ENCODE measurements at regions not wholly inside any gene's neighbourhood (a gene's known extent, or its start where the extent isn't known, plus 50 kb on each side); places are given as distances from the start of the nearest gene placed in this dataset.

- TF ChIP-seq CTCF (IDR thresholded peaks at IDR 0.05; ENCODE audit: low read length) (no peak), EZH2 (IDR thresholded peaks at IDR 0.05; ENCODE audit: borderline replicate concordance, low read length) (no peak)
Measured at GRCh38 chr6:122140031-122140430, 259.4 kb upstream of the HSF2 start.

Data from OCI-LY1 (cell line).